Activated CD8-positive, alpha-beta memory T cell treated with anti-CD3 and anti-CD28 coated beads, Interleukin-2, amount 50 U/mL, for 48 hours (primary cell): ENCODE measurements at regions not wholly inside any gene's neighbourhood (a gene's known extent, or its start where the extent isn't known, plus 50 kb on each side); places are given as distances from the start of the nearest gene placed in this dataset.

Source experiments
- DNase-seq: peaks from one replicate; pipeline ENCODE4 v3.0.0-alpha.2; 2020

DNA sequence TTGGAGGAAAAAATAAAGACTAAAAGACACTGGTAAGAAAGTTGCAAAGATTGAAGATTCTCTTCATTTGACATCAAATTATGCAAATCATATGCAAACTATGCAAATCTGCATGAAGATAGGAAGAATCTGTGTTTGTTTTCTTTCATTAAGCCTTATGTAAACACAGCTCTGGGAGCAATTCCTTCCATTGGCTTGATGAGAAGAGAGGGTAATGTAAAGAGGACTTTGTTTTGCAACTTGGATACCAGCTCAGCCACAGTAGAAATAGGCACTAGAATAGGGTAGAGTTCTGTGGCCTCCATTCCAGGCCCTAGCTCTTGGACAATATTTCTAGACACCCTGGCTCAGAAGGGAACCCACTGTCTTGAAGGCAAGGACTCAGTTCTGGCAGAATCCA lies 388.4 kb upstream of the RASGEF1B start:
- no peak for DNase-seq

DNA sequence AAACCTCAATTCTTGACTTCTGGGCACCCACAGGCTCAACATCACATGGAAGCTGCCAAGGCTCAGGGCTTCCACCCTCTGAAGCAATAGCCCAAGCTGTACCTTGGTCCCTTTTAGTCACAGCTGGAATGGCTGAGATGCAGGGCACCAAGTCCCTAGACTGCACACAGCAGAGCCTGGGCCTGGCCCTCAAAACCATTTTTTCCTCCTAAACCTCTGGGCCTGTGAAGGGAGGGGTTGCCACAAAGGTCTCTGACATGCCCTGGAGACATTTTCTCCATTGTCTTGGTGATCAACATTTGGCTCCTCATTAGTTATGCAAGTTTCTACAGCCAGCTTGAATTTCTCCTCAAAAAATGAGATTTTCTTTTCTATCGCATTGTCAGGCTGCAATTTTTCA lies 382.7 kb upstream of the RASGEF1B start:
- DNase-seq: no peak

DNA sequence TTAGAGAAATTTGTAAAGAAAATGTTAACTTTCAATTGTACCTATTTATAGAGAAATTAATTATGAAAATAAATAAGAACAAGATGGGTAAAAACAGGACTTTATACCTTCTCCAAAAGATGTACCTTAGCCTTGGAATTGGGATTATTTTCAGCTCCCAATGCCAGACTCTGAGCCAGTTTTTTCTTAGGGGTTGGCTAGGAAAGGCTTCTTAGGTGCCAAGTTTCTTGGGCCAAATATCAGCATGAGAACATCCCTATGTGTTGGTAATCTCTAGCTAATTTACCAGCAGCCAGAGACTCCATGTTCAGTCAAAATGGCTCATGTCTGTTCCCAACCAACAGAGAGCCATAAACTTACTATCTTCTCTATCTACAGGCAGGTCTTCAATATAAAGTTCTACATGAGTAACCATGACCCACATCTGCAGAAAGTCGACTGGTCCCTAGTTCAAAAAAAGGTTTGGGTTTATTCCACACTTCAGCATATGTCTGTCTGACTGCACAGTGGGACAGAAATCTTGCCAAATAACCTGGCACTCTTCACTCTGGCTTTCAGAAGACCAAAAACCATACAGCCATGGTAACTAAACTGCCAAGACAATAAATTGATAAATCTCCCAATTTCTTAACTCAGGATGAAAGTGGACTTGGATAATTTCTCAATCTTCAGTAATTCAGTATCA lies 380.5 kb upstream of the RASGEF1B start:
- no peak for DNase-seq

DNA sequence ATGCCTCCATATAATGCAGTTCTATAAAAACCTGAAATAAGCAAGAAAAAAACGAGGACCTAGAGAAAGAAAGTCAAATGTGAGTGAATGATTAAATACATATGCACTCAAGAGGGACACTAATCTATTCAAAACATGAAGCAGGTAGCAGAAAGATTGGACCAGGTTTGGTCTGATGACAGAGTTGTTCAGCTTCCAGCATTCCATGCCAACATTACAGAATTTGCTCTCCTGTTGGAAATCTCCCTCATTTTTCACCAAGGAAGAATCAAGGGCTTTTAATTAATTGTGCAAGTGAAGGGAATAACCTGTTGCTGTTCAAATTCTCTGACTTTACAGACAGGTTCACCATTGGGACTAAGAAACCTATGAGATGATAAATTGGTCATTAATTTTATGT lies 379.0 kb upstream of the RASGEF1B start:
- no peak for DNase-seq

DNA sequence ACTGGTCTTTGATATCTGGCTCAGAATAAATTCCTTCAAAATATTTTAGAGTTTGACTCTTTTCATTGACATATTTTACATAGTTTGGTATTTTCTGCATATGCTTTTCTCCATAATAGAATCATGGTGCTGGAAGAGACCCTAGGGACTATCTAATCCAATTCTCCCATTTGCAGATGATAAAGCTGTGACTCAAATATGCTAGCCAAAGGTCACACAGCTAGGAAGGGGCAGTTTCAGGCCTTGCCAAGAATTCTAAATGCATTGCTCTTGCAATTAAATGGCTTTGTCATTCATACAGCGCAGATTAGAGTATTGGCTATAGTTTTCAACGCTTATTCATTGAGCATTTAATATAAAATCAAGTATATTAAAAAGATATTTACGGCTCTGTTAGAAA lies 374.1 kb upstream of the RASGEF1B start:
- no peak for DNase-seq

DNA sequence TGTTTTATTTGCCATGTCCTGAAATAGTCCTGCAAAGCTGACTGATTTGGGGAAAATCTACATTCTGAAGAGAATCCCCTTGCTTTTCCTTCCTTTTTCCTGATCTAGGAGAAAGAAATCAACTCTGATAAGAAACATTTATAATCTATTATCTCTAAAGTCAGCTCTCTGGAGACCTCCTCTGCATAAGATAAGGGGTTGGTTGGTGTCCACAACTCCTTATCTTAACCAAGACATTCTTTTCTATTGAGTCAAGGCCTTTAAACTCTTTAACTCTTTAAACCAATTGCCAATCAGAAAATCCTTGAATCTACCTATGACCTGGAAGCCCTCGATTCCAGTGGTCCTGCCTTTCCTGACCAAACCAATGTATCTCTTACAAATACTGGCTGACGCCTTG lies 373.6 kb upstream of the RASGEF1B start:
- no peak for DNase-seq

DNA sequence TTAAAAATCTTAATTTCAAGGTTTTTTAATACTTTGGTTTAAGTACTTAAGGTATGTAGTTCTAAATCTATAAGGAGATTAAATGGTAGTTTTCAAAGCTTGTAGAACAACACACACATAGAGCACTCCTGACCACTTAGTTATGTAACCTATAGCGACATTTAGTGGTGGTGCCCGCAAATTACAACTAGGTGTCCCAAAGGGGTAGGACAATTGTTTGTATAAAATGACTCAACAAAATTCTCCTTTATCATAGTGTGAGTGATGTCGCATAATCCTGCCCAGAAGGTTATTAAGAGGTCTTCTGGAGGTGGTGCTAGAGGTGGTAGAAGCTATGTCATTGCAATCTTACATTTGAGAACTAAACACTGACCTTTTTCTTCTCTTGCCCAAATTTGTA lies 373.0 kb upstream of the RASGEF1B start:
- peak; percentile 69 for DNase-seq

DNA sequence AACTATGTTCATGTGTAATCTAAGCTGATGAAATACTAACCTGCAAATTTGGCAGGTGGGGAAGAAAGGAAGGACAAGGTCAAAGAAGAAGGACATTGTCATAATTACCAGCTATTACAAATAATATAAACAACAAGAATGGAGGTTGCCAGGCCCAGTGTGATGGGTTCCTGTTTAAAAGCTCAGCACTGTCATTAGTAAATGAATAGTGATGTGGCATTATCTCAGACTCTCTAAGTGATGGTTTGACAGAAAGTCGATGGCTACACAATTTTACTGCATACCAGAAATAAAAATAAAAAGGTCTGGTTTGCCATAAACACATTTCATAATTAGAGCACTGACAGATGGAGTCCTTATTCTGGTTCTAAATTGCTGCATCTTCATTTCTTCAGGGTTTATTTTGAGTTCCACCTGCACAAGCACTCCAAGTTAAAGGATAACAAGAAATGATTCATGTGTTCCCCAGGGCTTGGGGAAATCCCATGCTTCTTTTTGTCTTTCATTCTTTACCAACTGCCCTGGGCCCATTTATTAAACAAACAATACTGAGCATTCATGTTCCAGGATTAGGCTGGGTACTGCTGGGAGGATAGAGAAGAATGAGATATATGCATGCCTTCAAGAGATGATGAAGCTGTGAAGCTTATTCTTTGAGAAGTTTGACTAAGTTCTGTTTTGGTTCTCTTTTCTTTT lies 367.8 kb upstream of the RASGEF1B start:
- DNase-seq: no peak

DNA sequence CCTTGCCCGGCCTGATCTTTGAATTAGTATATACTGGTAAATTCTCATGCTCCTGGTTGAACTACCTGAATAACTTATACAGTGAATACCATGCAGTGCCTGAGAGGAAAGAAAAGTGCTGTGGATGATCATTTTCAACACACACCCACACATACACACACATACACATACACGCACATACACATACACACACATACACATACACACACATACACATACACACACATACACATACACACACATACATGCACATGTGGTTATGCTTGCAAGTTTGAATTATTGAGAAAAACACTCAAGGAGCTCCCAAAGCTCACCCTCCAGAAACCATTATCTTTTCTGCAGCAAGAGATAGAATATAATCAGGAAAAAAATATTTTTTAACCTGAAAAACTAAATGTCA lies 366.9 kb upstream of the RASGEF1B start:
- no peak for DNase-seq

DNA sequence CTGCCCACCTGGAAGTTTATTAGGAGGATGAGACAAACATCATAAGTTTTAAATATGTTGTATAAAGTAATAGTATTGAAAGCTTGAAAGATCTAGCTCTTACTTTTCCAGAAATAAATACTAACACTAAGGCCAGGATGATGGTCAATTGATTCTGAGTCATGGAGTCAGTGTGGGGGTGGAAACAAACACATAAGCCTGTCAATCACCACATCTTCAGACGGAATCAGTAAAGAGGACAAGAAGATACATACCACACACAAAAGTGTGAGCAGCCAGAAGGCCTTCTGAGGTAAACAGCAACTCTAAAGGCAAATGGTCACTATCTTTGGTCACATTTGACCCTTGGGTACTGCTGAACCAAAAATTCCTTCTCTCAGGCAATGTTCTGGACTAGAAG lies 365.0 kb upstream of the RASGEF1B start:
- DNase-seq: no peak

DNA sequence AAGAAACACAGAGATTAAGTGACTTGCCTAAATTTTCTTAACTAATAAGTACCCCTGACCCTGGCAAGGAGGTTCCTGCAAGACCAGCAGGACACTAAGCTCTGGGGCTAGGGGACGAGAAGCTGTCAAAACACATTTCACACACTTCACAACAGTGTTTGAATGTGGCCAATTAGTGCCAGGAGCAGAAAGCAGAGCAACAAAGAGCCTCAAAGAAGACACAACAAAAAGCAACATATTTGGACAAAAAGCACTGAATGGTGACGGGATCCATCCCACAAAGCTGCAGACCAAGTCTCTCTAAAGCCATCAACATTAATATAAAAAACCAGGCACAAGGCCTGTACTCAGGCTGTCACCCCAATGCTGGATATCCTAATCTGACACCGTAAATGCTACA lies 361.9 kb upstream of the RASGEF1B start:
- DNase-seq: no peak

DNA sequence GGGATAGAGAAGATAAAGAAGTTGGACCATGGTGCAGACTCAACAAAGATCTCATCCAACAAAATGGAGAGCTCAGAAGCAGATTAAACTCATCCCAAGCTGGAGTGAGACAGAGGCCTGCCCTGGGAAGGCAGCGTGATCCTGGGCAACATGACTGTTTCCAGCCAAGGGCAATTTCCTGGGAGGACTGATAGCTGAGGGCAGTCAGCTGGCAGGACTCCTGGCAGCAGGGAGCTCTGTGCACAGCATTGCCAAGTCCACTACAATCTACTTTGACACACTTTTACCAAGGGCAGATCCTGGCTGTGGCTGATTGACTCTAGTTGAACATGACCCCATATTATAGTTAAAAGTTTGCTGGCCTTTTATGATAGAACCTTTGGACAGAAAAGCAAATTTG lies 357.3 kb upstream of the RASGEF1B start:
- DNase-seq: no peak

DNA sequence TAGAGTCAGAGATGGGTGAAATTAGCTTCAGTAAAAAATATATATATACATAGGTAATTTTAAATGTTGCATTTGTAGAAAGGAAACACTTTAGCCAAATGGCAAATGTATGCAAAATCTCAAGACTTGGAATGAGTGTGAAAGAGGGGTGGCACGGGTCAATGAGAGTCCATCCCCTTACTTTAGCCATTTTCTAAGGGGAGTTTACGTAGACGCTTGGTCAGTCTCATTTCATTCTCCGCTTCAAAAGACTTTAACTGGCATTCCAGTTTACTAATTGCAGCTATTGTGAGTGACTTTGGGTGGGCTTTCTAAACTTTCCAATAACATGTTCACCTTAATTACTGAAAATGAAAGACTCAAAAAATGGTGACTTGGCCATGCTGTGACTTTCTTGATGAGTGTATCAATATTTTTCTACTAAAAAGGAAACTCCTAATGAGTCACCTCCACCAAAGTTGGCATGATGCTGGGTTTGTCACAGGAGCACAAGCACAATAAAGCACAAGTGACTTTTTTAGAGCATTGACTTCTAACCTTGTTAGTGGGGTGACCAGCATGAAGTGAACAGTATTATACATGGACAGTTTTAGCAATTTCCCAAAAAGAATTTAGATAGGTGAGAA lies 356.0 kb upstream of the RASGEF1B start:
- no peak for DNase-seq

DNA sequence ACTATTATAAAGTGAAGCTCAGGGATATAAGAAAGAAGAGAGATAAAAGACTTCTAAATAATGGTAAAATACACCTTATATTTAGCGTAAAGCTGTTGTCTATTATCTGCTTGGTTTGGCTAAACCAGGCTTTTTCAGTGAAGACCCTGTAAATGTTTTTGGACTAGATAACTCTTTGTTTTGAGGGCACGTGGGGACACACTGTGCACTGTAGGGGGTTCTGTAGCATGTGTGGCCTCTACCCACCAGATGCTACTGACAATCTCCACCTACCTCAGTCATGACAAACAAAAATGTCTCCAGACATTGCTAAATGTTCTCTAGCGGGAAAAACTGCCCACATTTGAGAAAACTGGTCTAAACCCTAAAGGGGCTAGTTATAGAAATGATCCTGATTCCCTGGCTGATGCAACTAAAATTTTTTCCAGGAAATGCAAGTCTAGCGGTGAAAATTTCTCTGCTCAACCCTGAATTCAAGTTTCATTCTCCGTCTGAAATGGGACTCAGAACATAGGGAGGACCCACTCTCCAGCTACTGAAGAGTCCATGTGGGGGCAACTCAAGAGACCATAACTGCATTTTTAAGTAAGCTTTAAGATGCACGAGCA lies 355.2 kb upstream of the RASGEF1B start:
- DNase-seq: no peak

DNA sequence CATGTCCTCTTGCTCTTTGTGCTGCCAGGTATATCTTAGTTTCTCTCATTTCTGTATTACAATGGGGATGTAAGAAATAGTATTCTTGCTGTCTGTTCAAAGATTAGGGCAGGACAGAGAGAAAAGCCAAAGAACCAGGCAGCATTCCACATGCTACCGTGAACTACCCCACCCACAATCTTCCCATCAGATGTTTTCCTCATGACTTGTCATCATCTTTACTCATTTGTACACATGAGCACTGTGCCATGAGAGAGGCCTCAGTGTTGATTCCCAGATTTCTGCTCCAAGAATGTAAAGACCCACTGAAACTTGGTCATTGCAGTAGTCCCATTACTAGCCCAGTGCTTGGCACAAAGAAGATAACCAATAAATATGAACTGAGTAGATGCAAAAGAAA lies 354.6 kb upstream of the RASGEF1B start:
- DNase-seq: no peak

DNA sequence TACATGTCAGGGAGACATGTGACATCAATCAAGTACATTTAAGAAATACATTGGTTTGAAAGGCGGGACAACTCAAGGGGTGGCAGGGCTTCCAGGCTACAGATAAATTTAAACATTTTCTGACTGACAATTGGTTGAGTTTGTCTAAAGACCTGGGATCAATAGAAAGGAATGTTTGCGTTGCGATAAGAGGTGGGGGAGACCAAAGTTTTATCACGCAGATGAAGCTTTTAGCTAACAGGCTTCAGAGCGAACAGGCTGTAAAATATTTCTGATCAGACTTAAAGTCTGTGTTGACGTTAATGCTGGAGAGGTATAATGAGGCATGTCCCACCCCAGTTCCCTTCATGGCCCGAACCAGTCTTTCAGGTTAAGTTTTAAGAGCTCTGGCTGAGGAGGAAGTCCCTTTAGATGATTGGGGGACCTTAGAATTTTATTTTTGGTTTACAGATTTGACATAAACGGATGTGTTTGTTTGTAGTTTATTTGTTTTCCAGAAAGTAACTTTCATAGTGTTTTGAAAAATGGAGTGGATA lies 346.7 kb upstream of the RASGEF1B start:
- no peak for DNase-seq

DNA sequence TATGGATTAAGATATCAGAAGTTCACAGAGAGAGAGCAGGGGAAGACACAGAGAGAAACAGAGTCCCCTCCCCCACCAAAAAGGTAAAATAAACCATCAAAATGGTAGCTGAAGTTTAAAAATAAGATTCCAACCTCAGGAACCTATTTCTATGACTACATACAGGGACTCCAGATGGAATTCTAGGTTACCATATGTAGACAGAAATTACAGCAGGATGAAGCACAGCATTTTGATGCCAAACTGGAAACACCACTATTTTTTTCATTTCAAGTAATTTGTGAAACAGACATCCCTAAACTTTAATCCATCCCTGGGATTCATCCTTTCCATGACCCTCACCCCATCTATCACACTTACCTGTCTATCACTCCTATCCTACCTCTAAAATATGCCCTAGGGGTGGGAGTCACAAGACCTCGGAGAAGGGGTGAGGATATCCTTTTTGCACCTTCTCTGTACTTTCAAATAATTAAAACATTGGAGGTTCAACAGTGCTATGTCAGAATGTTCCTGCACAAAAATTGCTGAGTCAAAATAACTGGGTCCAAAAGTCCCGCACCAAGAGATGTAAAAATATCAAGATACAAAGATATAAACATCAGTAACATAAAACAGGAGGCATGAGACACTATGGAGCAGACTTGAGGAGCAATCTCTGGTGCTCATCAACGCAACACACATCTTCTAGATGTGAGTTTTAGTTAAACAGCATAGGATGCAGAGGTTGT lies 344.5 kb upstream of the RASGEF1B start:
- no peak for DNase-seq

DNA sequence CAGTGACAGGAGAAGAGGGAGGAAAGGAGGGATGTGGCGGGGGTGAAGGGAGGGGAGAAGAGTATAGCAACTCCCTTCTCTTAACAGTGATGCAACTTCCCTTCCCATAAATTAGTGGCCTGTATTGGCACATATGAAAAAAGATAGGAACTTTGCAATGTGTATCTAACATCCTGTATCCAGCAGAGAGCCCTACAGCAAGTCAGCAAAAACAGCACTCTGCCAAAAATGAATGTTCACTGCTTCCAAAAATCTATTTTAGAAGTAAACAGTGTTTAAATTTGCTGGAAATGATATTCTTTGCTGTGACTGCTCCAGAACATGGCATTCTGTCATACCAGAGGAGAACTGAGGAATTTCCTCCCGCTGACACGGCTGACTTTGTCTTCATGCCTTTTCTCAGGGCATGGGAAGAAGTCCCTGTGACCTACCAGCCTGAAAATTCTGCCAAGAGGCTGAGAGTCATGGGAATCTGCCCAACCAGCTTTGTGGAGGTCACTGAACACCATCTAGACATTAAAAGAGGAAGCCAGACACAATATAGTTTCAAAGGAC lies 343.4 kb upstream of the RASGEF1B start:
- no peak for DNase-seq

DNA sequence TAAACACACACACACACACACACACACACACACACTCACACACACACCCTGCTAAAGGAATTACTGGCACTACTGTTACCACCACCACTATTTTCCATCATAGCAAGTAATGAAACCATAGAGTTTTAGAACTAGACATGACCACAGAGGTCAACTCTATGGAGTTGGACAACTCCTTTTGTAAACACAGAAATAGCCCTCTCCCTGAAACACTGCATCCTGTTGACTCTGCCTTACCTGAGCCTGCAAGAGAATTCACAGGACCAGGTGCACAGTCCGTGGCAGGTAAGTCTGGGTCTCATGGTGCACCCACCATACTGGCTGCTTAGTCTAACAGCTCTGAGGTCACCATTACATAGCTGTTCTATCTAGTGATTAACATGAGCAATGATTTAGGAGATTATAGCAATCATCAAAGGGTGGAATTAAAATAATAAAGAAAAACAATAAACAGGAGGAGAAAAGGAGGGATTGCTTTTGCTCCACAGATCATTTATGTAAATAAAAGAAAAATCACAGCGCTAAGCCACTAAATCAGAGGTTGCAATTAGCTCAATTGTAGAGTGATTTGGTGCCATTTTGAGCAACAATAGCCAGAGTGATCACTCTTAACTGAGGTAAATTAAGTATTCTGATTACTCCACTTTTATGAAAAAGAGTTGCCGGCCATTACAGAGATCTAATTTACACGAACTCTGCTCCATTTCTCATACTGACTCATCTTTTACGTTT lies 340.0 kb upstream of the RASGEF1B start:
- no peak for DNase-seq

DNA sequence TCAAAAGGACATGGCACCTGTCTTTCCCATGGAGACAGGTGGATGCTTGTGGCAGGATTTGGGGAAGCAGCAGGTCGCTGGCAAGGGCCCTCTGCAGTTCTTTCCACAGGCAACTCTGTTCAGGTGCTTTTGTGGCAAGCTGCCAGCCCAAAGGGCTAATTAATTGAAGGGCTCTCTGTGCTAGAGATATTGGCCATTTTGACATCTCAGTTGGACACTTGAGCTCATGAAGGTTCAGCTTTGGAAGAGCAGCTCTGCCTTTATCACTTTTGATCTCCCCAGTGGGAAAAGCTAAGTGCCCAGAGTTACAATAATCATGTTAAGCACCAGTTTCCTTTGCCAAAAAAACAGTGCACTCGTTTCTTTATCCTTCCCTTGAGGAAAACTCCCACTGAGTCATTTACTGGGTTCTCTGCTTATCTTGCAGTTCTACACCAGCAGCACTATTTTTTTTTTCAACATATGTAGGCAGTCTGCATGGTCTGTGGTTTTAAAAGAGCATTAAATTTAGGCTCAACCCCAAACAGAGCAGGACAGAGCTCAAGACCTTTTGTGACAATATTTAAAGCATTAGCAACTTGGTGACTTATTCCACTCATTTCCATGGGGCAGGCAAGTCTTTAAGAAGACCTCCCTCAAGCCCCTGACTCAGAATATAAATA lies 336.4 kb upstream of the RASGEF1B start:
- no peak for DNase-seq

DNA sequence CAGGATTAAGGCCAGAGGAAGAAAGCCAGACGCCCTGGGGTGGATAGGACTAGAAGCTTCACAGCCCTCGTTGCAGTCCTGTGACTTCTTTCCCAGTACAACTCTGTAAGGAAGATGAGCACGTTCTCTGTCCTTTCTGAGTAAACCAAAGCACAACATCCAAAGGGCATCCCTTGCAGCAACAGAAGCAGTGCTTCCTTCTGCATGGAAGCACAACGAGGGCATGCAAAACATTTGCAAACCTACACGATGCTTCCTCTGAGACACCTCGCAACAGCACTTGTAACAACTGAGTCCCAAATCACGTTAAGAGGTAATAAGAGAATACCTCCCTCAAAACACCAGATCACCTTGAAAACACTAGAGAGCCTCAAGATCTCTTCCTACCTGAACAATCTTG lies 335.7 kb upstream of the RASGEF1B start:
- no peak for DNase-seq

DNA sequence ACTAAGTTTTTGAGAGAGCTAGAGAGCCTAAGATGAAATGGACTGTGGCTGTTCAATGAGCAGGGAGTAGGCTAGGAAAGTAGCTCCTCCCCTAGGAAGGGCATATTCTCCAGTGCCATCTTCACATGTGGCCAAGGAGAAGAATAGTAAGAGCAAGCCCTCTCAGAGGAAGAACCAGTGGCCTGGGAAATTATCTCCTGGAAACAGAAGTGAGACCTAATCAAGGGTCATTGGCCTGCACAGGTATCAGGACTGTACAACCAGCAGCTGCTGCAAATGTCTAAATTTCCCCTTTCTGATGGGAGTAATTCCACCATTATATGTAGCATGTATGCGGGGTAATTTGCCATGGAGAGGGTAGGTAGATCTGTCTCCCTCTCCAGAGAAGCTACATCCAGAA lies 334.8 kb upstream of the RASGEF1B start:
- DNase-seq: no peak
